GM23338 (cell line): ENCODE measurements at regions not wholly inside any gene's neighbourhood (a gene's known extent, or its start where the extent isn't known, plus 50 kb on each side); places are given as distances from the start of the nearest gene placed in this dataset.

Source experiments
- ATAC-seq: fragments of 200-7000 bp; cut with Tn5 transposase; 3 replicates; pipeline ENCODE4 v1.9.1; 2020
- DNase-seq: peaks from one replicate; pipeline ENCODE4 v3.0.0-alpha.2; 2015; ENCODE audit warnings: low spot score
- H2AFZ ChIP-seq: fragments of 200-600 bp; sonication (generic); 2 replicates; pipeline ENCODE4 v1.8.0; 2016; ENCODE audit warnings: antibody characterized with exemption, mild to moderate bottlenecking, moderate library complexity
- H3F3A ChIP-seq: fragments of 200-600 bp; sonication (generic); replicated peaks from 2 replicates; pipeline ENCODE4 v1.8.0; 2017; ENCODE audit warnings: antibody characterized with exemption, mixed run types, low read depth
- H3K27ac ChIP-seq: fragments of 200-600 bp; sonication (generic); 2 replicates; pipeline ENCODE4 v1.6.1; 2016; ENCODE audit warnings: low read depth
- H3K27me3 ChIP-seq: fragments of 200-600 bp; sonication (generic); 2 replicates; pipeline ENCODE4 v1.8.0; 2016; ENCODE audit warnings: mild to moderate bottlenecking, mixed run types, moderate library complexity; ENCODE audit not compliant: insufficient read depth
- H3K36me3 ChIP-seq: fragments of 200-600 bp; sonication (generic); 2 replicates; pipeline ENCODE4 v1.8.0; 2016; ENCODE audit warnings: mild to moderate bottlenecking; ENCODE audit not compliant: insufficient read depth
- H3K4me1 ChIP-seq: fragments of 200-600 bp; sonication (generic); 2 replicates; pipeline ENCODE4 v1.8.0; 2016; ENCODE audit warnings: mild to moderate bottlenecking, moderate library complexity; ENCODE audit not compliant: insufficient read depth
- H3K4me2 ChIP-seq: fragments of 200-600 bp; sonication (generic); 2 replicates; pipeline ENCODE4 v1.7.1; 2017; ENCODE audit warnings: mixed run types
- H3K4me3 ChIP-seq: fragments of 200-600 bp; sonication (generic); 2 replicates; pipeline ENCODE4 v1.6.1; 2016; ENCODE audit warnings: mixed run types
- H3K79me2 ChIP-seq: fragments of 200-600 bp; sonication (generic); replicated peaks from 2 replicates; pipeline ENCODE4 v1.8.0; 2017; ENCODE audit warnings: mild to moderate bottlenecking; ENCODE audit not compliant: insufficient read depth
- H3K9me2 ChIP-seq: fragments of 200-600 bp; sonication (generic); 2 replicates; pipeline ENCODE4 v1.8.0; 2017; ENCODE audit not compliant: insufficient read depth
- H4K20me1 ChIP-seq: fragments of 200-600 bp; sonication (generic); replicated peaks from 2 replicates; pipeline ENCODE4 v1.8.0; 2017; ENCODE audit warnings: mild to moderate bottlenecking; ENCODE audit not compliant: insufficient read depth
- H3K27ac Mint-ChIP-seq: 2 replicates; pipeline ENCODE4 v1.8.0; 2020; ENCODE audit warnings: inconsistent platforms, mild to moderate bottlenecking, moderate library complexity, mixed read lengths
- H3K27me3 Mint-ChIP-seq: 3 replicates; pipeline ENCODE4 v1.8.0; 2022; ENCODE audit warnings: low read depth, mild to moderate bottlenecking, moderate library complexity, mixed read lengths, inconsistent platforms; ENCODE audit not compliant: insufficient read depth, poor library complexity
- H3K36me3 Mint-ChIP-seq: 3 replicates; pipeline ENCODE4 v1.8.0; 2021; ENCODE audit warnings: low read depth, mild to moderate bottlenecking, inconsistent platforms, moderate library complexity, mixed read lengths
- H3K4me1 Mint-ChIP-seq: 3 replicates; pipeline ENCODE4 v1.8.0; 2020; ENCODE audit warnings: mild to moderate bottlenecking, inconsistent platforms, mixed read lengths
- H3K4me3 Mint-ChIP-seq: 3 replicates; pipeline ENCODE4 v1.8.0; 2021; ENCODE audit warnings: moderate library complexity, mild to moderate bottlenecking, inconsistent platforms, mixed read lengths
- H3K9me3 Mint-ChIP-seq: 3 replicates; pipeline ENCODE4 v1.8.0; 2020; ENCODE audit warnings: moderate library complexity, mild to moderate bottlenecking, inconsistent platforms, mixed read lengths
- CREB1 ChIP-seq: fragments of 250-450 bp; sonication (Bioruptor Pico); IDR thresholded peaks from 2 replicates; pipeline ENCODE4 v1.5.0; 2020; ENCODE audit warnings: low read depth, mild to moderate bottlenecking, moderate library complexity
- EZH2 ChIP-seq: fragments of 200-600 bp; sonication (generic); IDR thresholded peaks from one replicate; pipeline ENCODE4 v1.8.0; 2017; ENCODE audit warnings: antibody characterized with exemption, mild to moderate bottlenecking, low read depth; ENCODE audit not compliant: unreplicated experiment
- EZH2phosphoT487 ChIP-seq: fragments of 200-600 bp; sonication (generic); IDR thresholded peaks from one replicate; pipeline ENCODE4 v1.8.1; 2018; ENCODE audit warnings: antibody characterized with exemption; ENCODE audit not compliant: unreplicated experiment
- JUNB ChIP-seq: IDR thresholded peaks from one replicate; pipeline ENCODE4 v1.6.1; 2016; ENCODE audit warnings: antibody characterized with exemption; ENCODE audit not compliant: unreplicated experiment
- NANOG ChIP-seq: IDR thresholded peaks from 2 replicates; pipeline ENCODE4 v1.6.1; 2016; ENCODE audit warnings: antibody characterized with exemption, borderline replicate concordance
- POLR2AphosphoS5 ChIP-seq: IDR thresholded peaks from 2 replicates; pipeline ENCODE4 v1.6.1; 2016; ENCODE audit warnings: antibody characterized with exemption, low read depth
- STAT1 ChIP-seq: IDR thresholded peaks from one replicate; pipeline ENCODE4 v1.6.1; 2016; ENCODE audit warnings: antibody characterized with exemption; ENCODE audit not compliant: unreplicated experiment
- ZNF114 ChIP-seq: fragments of 250-450 bp; sonication (Bioruptor Pico); IDR thresholded peaks from 2 replicates; pipeline ENCODE4 v1.5.0; 2020; ENCODE audit warnings: mild to moderate bottlenecking, moderate library complexity
- ZNF331 ChIP-seq: fragments of 250-450 bp; sonication (Bioruptor Pico); IDR thresholded peaks from 2 replicates; pipeline ENCODE4 v1.5.0; 2020; ENCODE audit warnings: low read depth, mild to moderate bottlenecking, moderate library complexity
- TF ChIP-seq, protein P1 (sequence below), 2 experiments: fragments of 200-600 bp in 1 of 2; sonication (generic) in 1 of 2; conservative IDR thresholded peaks; 2 replicates each; pipeline versions ENCODE4 v1.5.1 to v1.6.1; 2016 to 2017; ENCODE audit warnings: antibody characterized with exemption in 2 of 2, low read depth in 2 of 2, mild to moderate bottlenecking in 2 of 2, moderate library complexity in 1 of 2
- TF ChIP-seq, protein P2 (sequence below): IDR thresholded peaks from one replicate; pipeline ENCODE4 v1.6.1; 2018; ENCODE audit warnings: antibody characterized with exemption; ENCODE audit not compliant: unreplicated experiment
- TF ChIP-seq, protein P3 (sequence below): fragments of 250-450 bp; sonication (Bioruptor Pico); IDR thresholded peaks from 2 replicates; pipeline ENCODE4 v1.5.0; 2020; ENCODE audit warnings: mild to moderate bottlenecking, moderate library complexity
- TF ChIP-seq, protein P4 (sequence below): IDR thresholded peaks from 2 replicates; pipeline ENCODE4 v1.6.1; 2016; ENCODE audit warnings: antibody characterized with exemption

DNA sequence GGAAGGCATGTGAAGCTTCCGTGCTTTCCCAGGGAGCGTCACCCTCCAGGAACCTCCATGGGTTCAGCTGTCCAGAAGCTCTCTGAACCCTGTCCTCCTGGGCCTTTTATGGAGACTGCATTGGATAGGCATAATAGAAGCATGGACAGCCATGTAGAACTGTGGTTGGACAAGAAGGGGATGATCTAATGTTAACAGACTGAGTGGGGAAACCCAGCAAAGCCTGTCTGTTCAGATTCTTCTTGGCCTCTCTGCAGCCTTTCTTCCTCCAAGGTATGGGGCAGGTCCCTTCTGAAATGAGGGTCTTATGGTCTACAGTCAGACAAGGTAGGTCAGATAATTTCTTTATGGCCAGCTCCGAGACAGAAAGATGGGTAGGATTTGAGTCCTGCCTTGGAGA, 59.1 kb upstream of the CTNNA1 start:
- Histone ChIP-seq H3K4me2 (no peak overlapping the region), H3F3A (no peaks in the 10 kb centered on the region), H3K4me3 (no peak overlapping the region), H3K79me2 (no peaks in the 10 kb centered on the region), H3K9me2 (no peaks in the 10 kb centered on the region), H2AFZ (no peak overlapping the region), H3K27me3 (no peaks in the 10 kb centered on the region), H4K20me1 (no peaks in the 10 kb centered on the region), H3K4me1 (no peaks in the 10 kb centered on the region), H3K27ac (no peak overlapping the region), H3K36me3 (no peaks in the 10 kb centered on the region; the same call in 1 of the 2 replicates)
- no peak overlapping the region for H3K4me3 Mint-ChIP-seq
- no peaks in the 10 kb centered on the region for H3K36me3 Mint-ChIP-seq
- H3K9me3 Mint-ChIP-seq, result no peaks in the 10 kb centered on the region
- TF ChIP-seq ZNF114 (CRISPR knock-in tag) (no peak), EZH2phosphoT487 (no peak), STAT1 (no peak), ZNF331 (CRISPR knock-in tag) (no peak), JUNB (no peak), EZH2 (no peak), NANOG (no peak), CREB1 (CRISPR knock-in tag) (no peak), POLR2AphosphoS5 (no peak)
- TF ChIP-seq, protein P1, sequence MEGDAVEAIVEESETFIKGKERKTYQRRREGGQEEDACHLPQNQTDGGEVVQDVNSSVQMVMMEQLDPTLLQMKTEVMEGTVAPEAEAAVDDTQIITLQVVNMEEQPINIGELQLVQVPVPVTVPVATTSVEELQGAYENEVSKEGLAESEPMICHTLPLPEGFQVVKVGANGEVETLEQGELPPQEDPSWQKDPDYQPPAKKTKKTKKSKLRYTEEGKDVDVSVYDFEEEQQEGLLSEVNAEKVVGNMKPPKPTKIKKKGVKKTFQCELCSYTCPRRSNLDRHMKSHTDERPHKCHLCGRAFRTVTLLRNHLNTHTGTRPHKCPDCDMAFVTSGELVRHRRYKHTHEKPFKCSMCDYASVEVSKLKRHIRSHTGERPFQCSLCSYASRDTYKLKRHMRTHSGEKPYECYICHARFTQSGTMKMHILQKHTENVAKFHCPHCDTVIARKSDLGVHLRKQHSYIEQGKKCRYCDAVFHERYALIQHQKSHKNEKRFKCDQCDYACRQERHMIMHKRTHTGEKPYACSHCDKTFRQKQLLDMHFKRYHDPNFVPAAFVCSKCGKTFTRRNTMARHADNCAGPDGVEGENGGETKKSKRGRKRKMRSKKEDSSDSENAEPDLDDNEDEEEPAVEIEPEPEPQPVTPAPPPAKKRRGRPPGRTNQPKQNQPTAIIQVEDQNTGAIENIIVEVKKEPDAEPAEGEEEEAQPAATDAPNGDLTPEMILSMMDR (conservative IDR thresholded peaks at IDR 0.05; ENCODE audit: low read depth in 2 of 2), result no peak
- TF ChIP-seq, protein P2, sequence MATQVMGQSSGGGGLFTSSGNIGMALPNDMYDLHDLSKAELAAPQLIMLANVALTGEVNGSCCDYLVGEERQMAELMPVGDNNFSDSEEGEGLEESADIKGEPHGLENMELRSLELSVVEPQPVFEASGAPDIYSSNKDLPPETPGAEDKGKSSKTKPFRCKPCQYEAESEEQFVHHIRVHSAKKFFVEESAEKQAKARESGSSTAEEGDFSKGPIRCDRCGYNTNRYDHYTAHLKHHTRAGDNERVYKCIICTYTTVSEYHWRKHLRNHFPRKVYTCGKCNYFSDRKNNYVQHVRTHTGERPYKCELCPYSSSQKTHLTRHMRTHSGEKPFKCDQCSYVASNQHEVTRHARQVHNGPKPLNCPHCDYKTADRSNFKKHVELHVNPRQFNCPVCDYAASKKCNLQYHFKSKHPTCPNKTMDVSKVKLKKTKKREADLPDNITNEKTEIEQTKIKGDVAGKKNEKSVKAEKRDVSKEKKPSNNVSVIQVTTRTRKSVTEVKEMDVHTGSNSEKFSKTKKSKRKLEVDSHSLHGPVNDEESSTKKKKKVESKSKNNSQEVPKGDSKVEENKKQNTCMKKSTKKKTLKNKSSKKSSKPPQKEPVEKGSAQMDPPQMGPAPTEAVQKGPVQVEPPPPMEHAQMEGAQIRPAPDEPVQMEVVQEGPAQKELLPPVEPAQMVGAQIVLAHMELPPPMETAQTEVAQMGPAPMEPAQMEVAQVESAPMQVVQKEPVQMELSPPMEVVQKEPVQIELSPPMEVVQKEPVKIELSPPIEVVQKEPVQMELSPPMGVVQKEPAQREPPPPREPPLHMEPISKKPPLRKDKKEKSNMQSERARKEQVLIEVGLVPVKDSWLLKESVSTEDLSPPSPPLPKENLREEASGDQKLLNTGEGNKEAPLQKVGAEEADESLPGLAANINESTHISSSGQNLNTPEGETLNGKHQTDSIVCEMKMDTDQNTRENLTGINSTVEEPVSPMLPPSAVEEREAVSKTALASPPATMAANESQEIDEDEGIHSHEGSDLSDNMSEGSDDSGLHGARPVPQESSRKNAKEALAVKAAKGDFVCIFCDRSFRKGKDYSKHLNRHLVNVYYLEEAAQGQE, result no peak
- TF ChIP-seq, protein P3, sequence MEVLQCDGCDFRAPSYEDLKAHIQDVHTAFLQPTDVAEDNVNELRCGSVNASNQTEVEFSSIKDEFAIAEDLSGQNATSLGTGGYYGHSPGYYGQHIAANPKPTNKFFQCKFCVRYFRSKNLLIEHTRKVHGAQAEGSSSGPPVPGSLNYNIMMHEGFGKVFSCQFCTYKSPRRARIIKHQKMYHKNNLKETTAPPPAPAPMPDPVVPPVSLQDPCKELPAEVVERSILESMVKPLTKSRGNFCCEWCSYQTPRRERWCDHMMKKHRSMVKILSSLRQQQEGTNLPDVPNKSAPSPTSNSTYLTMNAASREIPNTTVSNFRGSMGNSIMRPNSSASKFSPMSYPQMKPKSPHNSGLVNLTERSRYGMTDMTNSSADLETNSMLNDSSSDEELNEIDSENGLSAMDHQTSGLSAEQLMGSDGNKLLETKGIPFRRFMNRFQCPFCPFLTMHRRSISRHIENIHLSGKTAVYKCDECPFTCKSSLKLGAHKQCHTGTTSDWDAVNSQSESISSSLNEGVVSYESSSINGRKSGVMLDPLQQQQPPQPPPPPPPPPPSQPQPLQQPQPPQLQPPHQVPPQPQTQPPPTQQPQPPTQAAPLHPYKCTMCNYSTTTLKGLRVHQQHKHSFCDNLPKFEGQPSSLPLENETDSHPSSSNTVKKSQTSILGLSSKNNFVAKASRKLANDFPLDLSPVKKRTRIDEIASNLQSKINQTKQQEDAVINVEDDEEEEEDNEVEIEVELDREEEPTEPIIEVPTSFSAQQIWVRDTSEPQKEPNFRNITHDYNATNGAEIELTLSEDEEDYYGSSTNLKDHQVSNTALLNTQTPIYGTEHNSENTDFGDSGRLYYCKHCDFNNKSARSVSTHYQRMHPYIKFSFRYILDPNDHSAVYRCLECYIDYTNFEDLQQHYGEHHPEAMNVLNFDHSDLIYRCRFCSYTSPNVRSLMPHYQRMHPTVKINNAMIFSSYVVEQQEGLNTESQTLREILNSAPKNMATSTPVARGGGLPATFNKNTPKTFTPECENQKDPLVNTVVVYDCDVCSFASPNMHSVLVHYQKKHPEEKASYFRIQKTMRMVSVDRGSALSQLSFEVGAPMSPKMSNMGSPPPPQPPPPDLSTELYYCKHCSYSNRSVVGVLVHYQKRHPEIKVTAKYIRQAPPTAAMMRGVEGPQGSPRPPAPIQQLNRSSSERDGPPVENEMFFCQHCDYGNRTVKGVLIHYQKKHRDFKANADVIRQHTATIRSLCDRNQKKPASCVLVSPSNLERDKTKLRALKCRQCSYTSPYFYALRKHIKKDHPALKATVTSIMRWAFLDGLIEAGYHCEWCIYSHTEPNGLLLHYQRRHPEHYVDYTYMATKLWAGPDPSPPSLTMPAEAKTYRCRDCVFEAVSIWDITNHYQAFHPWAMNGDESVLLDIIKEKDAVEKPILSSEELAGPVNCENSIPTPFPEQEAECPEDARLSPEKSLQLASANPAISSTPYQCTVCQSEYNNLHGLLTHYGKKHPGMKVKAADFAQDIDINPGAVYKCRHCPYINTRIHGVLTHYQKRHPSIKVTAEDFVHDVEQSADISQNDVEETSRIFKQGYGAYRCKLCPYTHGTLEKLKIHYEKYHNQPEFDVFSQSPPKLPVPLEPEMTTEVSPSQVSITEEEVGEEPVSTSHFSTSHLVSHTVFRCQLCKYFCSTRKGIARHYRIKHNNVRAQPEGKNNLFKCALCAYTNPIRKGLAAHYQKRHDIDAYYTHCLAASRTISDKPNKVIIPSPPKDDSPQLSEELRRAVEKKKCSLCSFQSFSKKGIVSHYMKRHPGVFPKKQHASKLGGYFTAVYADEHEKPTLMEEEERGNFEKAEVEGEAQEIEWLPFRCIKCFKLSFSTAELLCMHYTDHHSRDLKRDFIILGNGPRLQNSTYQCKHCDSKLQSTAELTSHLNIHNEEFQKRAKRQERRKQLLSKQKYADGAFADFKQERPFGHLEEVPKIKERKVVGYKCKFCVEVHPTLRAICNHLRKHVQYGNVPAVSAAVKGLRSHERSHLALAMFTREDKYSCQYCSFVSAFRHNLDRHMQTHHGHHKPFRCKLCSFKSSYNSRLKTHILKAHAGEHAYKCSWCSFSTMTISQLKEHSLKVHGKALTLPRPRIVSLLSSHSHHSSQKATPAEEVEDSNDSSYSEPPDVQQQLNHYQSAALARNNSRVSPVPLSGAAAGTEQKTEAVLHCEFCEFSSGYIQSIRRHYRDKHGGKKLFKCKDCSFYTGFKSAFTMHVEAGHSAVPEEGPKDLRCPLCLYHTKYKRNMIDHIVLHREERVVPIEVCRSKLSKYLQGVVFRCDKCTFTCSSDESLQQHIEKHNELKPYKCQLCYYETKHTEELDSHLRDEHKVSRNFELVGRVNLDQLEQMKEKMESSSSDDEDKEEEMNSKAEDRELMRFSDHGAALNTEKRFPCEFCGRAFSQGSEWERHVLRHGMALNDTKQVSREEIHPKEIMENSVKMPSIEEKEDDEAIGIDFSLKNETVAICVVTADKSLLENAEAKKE (CRISPR knock-in tag), result no peak
- TF ChIP-seq, protein P4, sequence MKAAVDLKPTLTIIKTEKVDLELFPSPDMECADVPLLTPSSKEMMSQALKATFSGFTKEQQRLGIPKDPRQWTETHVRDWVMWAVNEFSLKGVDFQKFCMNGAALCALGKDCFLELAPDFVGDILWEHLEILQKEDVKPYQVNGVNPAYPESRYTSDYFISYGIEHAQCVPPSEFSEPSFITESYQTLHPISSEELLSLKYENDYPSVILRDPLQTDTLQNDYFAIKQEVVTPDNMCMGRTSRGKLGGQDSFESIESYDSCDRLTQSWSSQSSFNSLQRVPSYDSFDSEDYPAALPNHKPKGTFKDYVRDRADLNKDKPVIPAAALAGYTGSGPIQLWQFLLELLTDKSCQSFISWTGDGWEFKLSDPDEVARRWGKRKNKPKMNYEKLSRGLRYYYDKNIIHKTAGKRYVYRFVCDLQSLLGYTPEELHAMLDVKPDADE, result no peak
- no peak overlapping the region for H3K27ac Mint-ChIP-seq
- DNase-seq, result no peak
- no peak for ATAC-seq
- H3K4me1 Mint-ChIP-seq, result peaks cover 2% of the 10 kb centered on the region; the same call in 2 of the 3 replicates
- H3K27me3 Mint-ChIP-seq, result peaks cover 4% of the 10 kb centered on the region
